ENCODE measurements at regions not wholly inside any gene's neighbourhood (a gene's known extent, or its start where the extent isn't known, plus 50 kb on each side); places are given as distances from the start of the nearest gene placed in this dataset.
"Not testable (repeated sequence)": the region's sequence is repeated elsewhere in the genome, so short reads cannot be mapped to it uniquely, and the experiment has no call there.

DNA sequence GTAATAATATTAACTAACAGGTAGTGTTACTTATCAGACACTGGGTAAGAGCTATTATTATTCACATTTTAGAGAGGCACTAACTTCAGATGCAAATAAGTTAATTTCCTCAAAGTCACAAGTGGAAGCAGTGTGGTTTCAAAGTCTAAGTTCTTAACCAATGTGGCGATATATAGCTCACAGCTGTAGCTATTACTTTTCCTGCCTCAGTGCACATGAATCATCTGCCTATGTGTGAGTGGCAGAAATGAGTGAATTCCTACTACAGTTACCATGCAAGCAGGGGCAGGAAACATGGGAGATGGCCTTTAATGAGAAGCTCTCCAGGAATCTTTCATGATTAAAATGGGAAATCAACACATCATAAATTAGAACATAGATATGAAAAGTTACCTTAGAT, 126.2 kb upstream of the EYA4 start:
- no peak for DNase-seq (ENCODE audit: low read depth)

DNA sequence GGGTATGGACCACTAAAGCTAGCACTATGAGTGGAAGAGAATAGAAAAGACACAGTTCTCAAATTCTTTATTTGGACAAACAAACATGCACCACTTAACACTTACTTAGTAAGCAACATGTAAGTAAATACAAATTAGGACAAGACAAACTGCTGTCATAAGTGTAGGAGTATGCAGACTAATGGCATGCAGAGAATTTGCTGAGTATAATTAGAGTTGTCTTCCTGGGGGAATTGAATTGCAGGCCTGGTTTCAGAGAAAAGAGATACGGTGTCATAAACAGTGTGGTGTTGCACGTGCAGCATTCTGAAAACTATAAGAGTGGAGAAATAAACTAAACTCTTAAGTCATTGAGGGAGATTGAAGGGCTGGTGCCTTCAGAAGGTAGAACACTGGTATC, 125.2 kb upstream of the EYA4 start:
- no peak for DNase-seq (ENCODE audit: low read depth)

DNA sequence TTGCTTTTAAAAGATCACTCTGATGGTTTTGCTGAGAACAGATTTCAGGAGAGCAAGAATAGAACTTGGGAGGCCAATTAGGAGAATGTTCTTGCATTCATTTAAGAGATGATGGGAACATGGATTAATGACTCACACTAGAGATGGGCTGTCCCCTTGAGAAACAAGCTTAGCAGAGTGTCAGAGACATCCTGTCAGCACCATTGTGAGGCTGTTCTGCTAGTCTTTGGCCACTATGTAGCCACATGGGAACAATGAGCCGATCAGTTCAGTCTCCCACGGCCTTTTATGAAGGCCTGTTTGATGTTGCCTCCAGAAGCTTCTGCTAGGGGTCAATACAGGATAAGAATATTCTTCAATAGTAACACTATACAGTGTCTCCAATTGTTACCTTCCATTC, 113.0 kb upstream of the EYA4 start:
- no peak for DNase-seq (ENCODE audit: low read depth)

DNA sequence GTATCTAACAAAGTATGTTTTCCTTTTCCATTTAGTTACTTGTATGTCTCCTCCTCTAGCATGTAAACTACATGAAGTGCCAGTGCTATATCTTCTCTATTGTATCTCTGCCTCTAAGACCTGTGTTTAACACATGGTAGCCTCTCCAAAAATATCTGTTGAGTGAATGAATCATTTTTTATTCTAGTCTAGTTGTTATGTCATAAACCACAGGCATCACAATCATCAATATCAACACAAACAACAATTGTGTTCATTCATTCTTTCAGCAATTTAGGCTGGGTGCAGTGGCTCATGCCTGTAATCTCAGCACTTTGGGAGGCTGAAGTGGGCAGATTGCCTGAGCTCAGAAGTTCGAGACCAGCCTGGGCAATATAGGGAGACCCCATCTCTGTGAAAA, 111.6 kb upstream of the EYA4 start:
- DNase-seq (ENCODE audit: low read depth): no peak

DNA sequence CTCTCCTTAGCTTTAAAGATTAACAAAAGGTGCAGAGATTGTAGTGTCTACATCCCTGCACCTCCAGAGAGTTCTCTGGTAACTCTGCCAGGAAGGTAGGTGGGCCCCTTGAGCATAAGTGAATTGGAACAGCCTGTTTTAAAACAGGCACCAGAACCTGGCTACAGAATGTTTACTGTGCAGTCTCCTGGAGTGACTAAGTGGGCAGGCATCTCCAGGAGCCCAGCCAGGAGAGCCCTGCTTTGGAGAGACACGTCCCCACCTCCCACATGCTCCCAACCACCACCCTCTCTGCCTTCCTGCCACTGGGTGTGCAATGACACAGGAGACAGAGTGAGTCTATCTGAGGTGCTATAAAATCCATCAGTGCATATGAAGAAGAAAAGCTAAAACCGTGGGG, 110.3 kb upstream of the EYA4 start:
- DNase-seq (ENCODE audit: low read depth): no peak

DNA sequence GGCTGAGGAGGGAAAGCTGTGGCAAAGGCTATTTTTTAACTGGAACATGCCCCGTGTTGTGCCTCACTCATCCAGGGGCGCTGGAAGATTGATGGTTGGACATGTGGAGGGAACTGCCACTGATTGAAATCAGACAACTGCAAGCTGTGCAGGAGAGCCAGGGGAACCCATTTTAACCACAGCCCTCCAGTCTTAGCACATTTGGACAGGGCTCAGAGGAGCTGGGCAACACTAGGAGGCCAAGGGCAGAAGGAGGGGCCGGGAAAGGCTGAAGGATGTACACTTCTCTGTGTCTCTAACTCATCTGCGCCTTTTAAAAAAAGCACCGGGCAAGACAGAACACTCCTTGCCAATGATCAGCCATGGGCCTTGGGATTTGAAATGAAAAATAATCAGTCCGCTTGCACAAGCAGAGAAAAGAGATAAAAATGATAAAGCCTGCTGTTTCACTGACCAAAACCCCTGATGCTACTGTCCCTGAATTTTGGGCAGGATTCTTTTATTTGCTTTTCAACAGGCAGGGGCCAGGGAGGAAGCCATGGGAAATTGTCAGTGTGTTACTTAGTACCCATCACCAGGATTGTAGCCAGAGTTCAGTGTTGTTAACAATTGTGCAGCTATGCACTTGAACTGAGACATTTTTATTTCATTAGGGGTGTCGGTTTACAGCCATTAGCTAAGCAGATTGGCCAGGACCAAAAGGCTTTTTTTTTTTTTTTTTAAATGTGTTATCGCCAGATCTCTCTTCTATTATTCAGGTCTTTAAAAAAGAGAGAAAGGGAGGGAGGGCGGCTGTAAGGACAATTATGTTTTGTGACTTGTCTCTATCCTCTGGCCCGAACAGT, 109.3 kb upstream of the EYA4 start:
- no peak for DNase-seq (ENCODE audit: low read depth)

DNA sequence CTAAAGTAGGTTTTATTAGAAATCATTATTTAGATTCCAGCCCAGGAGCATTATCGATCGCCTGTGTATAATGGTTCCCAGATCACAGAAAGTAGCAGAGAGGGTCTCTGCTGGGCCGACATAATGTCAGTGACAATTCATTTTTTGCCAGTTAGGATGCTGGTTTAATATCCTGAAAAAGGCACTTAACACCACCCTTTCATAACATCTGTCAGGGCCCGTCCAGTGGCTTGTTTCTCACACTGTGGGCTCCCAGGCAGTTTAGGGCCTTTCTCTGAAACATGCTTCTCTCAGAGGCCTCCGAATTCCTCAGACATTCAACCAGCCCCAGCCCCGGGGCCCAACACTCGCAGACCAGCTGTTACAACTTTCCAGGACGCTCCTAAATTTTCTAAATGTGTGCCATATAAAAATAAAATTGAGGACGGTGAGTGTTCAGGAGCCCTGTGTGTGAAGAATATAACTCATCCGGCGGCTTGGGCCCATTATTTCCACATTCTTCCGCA, 108.6 kb upstream of the EYA4 start:
- DNase-seq (ENCODE audit: low read depth): no peak

DNA sequence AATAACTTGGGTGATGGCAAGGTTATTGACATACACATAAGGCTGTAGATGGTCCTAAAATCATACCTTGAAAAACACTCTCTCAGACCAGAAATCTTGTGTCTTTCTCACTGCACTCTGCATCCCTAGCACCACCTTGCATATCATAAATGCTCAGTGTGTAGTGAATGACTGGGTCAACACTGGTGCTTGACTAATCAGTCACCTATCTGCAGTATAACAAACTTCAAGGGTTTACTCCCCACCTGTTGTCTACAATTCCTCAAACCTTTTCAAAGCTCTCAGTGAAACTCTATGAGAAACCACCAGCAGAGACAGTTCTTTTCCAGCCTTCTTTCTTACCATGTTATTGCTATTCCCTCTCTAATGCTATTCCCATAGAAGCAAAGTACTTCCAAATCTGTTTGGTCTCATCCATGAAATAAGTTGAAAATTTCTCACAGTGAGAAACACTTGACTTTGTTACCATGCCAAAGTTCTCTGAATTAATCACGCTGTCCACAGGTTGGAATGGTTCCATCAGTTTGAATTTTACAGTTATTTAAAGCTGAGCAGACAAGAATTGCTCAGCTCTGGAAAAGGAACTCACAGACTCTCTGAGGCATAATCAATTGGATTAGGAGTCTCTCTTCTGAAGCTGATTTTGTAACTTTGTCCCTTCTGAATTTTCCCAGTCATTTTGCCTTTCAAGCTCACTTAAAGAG, 104.8 kb upstream of the EYA4 start:
- DNase-seq (ENCODE audit: low read depth): no peak

DNA sequence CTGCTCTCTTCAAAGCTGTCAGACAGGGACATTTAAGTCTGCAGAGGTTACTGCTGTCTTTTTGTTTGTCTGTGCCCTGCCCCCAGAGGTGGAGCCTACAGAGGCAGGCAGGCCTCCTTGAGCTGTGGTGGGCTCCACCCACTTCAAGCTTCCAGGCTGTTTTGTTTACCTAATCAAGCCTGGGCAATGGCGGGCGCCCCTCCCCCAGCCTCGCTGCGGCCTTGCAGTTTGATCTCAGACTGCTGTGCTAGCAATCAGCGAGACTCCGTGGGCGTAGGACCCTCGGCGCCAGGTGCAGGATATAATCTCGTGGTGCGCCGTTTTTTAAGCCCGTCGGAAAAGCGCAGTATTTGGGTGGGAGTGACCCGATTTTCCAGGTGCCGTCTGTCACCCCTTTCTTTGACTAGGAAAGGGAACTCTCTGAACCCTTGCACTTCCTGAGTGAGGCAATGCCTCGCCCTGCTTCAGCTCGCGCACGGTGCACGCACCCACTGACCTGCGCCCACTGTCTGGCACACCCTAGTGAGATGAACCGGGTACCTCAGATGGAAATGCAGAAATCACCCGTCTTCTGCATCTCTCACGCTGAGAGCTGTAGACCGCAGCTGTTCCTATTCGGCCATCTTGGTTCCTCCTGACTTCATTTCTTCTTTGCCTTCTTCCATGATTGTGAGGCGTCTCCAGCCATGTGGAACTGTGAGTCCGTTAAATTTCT, 93.5 kb upstream of the EYA4 start:
- DNase-seq (ENCODE audit: low read depth): not testable (repeated sequence)

DNA sequence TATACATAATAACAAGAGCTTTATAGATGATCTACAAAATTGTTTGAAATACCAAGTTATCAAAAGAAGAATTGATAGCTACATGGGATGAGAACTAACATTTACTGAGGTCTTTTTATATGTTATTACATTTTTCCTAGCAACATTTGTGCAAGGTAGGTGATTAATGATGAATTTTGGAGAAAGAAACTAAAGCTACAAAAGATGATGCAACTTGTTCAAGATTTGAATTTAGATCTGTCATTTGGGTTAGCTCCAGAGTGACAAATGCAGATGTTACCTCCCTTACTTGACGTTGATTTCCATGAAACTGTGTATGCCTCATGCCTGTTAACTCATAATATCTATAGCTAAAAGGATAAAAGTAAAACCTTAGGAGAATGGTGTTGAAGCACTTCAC, 84.5 kb upstream of the EYA4 start:
- DNase-seq (ENCODE audit: low read depth): no peak

DNA sequence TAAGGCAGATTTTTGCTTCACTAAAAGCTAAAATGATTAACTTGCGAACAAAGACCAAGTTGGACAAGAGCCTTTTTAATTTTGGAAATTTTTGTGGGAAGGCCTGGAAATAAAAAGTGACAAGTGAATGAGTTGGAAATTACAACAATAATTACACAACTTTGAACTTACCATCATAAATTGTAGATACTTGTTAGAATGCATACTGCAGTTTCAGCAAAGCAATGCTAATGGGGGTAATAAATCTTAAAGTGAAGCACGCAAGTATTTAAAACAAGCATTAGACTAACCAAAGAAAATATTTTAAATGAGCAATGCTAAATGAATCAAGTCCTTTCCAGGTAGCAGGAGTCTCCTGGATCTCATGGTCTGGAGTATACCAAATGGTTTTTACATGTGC, 83.2 kb upstream of the EYA4 start:
- no peak for DNase-seq (ENCODE audit: low read depth)

DNA sequence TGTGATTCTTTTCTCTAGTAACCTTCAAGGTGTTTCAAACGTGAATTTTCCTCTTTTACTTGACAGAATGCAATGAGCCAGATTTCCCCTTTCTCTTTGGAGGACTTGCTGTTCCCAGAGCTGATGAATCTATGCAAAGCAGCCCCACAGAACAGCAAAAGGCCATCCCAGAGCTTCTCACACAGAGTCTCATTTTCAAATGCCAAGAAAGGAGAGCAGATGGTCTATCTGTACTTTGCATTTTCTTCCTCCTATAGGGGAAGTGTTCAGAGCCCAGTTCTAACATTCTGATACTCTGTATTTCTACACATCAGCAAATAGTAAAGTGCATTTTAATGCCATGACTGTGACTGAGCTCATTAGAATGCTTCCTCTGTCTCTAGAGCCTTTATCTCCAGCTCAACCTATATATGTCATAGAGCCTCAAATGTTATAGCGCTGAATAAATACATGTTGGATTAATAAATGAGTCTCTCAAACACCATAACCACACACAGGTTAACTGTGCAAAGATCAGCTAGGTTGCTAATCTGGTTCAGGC, 81.8 kb upstream of the EYA4 start:
- DNase-seq (ENCODE audit: low read depth): no peak

DNA sequence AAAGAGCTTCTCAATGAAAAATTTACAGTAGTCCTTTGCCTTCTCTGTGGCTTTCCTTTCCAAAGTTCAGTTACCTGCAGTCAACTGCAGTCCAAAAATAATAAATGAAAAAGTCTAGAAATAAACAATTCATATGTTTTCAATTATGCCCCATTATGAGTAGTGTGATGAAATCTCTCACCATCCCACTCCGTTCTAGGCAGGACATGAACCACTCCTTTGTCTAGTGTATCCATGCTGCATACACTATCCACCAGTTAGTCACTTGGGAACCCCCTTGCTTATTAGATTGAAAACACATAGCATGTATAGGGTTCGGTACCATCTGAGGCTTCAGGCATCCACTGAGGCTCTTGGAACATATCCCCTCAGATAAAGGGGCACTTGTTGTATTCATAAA, 80.6 kb upstream of the EYA4 start:
- no peak for DNase-seq (ENCODE audit: low read depth)

DNA sequence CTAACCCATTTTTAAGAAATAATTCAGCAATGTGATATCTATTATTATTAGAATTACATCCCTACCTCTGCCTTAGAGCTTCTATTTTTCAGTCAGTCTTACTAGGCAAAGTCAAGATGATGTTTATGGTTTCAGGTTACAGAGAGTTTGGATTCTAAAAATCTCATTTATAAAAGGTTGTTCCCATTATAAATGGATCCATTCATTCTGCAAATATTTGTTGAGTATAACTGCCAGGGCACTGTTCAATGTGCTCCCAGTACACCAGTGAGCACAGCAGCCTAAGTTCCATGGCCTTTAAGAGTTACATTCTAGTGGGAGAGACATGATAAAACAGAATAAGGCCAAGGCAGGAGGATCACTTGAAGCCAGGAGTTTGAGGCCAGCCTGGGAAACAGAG, 75.9 kb upstream of the EYA4 start:
- DNase-seq (ENCODE audit: low read depth): no peak

DNA sequence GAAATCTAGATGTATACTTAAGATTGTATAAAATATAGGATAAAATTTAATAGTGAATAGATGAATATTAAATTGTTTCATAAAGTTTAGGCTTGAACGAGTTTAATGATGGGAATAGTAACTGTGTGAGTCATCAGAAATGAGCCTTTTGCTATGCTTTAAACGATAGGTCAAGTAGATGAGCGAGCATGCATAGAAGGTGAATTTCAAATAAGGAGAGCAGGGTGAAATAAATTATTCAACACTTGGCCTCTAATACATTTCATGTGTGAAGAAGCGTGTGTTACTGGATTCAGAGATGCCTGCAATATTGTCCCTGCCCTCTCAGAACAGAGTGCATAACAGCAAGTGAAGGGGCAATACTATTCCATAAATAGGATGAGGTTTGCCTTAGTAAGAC, 74.4 kb upstream of the EYA4 start:
- no peak for DNase-seq (ENCODE audit: low read depth)

DNA sequence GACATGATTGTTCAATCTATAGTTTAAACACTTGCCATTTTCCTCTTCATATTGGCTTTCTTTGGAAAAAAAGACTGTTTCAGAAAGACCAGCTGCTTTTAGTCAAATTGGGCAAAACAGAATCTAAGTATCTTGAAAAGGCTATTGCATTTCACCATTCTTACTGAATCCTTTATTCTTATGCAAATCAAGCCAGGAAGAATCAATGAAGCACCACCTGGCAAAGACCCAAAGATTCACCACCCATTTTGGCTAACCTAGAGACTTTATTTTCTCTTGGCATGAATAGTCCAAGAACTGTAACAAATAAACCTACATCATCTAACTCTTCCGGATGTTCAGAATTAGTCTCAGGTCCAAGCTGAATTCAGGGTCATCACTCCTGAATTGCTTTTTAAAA, 71.3 kb upstream of the EYA4 start:
- no peak for DNase-seq (ENCODE audit: low read depth)

DNA sequence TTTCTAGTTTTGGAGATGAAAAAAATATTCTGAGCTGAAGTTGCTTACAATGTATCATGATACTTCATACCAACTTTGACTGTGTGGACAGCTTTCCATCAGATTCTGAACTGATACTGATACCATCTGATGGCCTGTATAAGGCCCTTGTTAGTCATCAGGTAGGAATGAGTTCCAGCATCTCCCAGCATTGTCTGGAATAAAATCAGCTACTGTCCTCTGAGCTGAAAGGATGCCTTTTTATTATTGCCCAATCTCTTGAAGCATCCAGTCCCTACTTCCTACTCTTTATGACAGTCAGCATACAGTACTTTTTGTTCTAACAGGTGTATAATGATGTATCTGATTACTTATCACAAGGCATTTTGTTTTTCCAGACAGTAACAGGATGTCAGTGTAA, 70.6 kb upstream of the EYA4 start:
- DNase-seq (ENCODE audit: low read depth): no peak

DNA sequence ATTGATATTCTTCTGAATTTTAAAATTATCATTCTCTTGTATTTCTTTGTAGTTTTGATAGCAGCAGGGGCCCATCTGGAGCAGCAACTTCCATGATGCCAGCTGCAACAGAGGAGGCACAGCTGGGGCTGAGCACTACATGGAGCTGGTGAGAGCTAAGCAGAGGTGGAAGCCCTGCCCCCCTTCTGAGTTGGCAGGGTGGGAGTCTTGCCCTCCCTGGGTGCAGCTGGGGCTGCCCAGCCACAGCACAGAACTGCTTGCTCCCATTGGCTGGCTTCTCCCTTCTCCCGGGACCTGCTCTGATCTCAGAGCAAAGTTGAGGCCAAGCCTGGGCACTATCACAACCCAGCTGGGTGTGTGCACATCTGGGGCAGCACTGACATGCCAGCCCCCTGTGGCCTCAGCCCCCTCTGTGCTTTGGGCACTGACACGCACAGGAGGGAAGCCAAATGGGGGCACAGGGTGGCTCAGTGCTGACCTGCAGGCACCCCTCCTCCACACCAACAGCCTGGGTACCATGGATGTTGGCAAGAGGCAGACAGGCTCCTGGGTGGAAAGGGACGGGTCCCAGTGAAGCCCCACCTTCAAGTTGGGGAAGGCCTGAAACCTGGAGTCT, 69.1 kb upstream of the EYA4 start:
- no peak for DNase-seq (ENCODE audit: low read depth)

DNA sequence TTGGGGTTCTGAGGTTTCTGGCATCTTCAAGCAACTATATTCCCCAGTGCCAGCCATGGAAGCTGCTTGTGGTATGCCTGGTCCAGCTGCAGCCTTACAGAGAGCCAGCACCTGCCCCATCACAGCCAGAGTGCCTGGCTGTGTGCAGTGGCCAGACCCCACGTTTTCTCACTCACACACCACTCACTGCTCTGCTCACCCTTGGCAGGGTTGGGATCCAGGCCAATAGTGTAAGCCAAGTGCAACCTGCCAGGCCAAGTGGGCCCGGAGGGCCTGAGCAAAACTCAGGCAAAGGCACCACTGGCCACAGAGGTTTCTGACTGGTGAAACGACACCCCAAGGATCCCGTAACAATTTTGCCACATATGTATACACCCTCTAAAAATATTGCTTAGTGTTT, 67.9 kb upstream of the EYA4 start:
- no peak for DNase-seq (ENCODE audit: low read depth)

DNA sequence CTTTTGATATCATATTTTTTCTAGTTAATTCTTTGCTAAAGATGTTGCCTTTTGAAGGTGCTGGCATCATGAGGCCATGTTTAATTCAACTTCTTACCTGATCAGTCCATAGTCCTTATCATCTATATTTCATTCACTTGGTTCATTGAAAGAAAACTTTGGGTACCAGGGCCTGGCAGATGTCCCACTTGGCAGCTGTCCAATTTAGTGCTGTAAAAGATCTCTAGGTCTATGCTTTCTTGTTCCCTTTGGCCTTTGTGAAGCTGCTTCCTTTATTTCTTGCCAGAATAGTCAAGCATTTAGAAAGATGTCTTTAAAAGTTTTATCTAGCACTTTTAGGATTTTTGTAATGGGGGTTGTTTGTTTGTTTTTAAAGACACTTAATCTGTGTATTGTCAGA, 61.7 kb upstream of the EYA4 start:
- no peak for DNase-seq (ENCODE audit: low read depth)

DNA sequence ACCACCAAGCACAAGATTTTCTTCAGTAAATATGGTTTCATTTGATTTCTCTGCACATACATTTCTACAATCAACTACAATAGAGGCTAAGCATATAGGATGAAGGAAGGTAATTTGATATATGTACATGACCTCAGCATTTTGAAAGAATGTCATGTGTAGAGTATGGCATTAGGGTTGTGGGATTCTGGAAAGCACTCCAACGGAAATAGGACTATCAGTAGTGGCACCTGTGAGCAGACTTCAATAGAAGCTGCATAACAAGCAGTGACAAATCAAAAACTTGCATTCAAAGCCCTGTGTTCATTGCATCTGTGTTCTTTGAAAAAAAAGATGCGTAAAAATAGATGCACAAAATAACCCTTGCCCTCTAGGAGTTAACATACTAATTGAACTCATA, 57.5 kb upstream of the EYA4 start:
- DNase-seq (ENCODE audit: low read depth): no peak

DNA sequence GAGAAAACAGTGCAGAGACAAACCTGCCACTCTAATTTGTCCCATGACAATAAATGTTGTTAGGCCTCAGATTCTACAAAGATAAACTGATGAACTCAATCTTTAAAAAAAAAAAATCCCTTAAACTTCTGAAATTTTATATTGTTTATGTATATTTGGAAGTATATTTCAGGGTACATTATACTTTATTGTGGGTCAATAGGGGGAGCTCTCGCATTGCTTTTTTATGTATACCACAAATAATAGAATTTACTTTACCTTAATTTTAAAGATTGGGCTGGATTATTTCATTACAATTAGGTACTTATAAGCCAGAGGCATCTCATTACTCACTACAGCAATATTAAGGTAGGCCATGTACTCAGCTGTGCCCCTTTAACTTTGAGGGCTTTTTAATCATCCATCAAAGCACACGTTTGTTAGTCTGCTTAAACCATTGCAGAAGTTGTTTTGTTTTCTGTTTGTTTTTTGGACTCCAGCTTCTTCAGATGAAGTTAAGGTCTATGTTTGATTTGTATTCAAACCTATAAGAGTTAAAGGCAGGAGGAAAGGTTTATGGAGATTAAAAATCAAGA, 56.3 kb upstream of the EYA4 start:
- no peak for DNase-seq (ENCODE audit: low read depth)

Data from T follicular helper cell (primary cell).